Progenitor cell of endocrine pancreas (in vitro differentiated cells): ENCODE measurements at regions not wholly inside any gene's neighbourhood (a gene's known extent, or its start where the extent isn't known, plus 50 kb on each side); places are given as distances from the start of the nearest gene placed in this dataset.

Experiments used
- DNase-seq: peaks from one replicate; pipeline ENCODE4 v3.0.0; 2021; ENCODE audit warnings: low spot score; ENCODE audit not compliant: unreplicated experiment
- H3K27ac Mint-ChIP-seq: 2 replicates; pipeline ENCODE4 v1.8.0; 2021; ENCODE audit warnings: mild to moderate bottlenecking, moderate library complexity, mixed read lengths
- H3K27me3 Mint-ChIP-seq: 2 replicates; pipeline ENCODE4 v1.8.0; 2021; ENCODE audit warnings: mixed read lengths
- H3K36me3 Mint-ChIP-seq: 2 replicates; pipeline ENCODE4 v1.8.0; 2022; ENCODE audit warnings: mixed read lengths; ENCODE audit not compliant: insufficient read depth
- H3K4me1 Mint-ChIP-seq: 2 replicates; pipeline ENCODE4 v1.8.0; 2021; ENCODE audit warnings: low read depth, mixed read lengths
- H3K4me3 Mint-ChIP-seq: 2 replicates; pipeline ENCODE4 v1.8.0; 2021; ENCODE audit warnings: low read depth, mild to moderate bottlenecking, moderate library complexity, mixed read lengths
- H3K9me3 Mint-ChIP-seq: 2 replicates; pipeline ENCODE4 v1.8.0; 2021; ENCODE audit warnings: low read depth, mixed read lengths
- TF ChIP-seq, protein P1 (sequence below): fragments of 200-600 bp; sonication (generic); IDR thresholded peaks from one replicate; pipeline ENCODE4 v1.5.0; 2021; ENCODE audit warnings: antibody characterized with exemption, mild to moderate bottlenecking; ENCODE audit not compliant: unreplicated experiment

DNA sequence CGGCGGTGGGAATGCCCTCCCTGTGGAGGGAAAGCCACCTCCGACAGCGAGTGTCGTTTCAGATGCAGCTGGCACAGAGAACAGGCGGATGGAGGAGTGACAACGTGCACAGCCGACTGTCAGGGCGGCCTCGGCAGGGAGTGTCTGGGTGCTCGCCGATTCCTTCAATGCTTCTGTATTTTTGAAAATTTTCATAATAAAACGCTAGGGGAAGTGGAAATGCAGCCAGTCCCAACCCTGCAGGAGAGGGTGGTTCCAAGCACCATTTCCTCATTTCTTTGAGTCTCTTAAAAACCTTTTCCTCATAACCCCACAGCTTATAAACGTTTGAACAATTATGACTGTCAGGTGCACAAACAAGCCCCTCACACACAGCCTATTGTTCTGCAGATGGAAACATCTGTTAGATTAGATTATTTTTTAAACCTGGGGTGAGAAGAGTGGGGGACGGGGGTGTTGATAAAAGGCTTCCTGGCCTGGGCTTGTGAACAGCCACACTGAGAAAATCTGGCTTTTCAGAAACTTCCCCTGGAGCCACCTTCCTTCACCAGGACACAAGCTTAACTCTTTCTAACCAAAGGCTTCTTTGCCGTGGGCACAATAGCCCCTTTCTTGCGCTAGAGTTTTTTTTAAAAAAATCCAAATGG, 228.9 kb downstream of the ANKRD60 start:
- Mint-ChIP-seq H3K4me3 (no peak overlapping the region), H3K27me3 (peaks cover 3% of the 10 kb centered on the region), H3K4me1 (peaks cover 3% of the 10 kb centered on the region), H3K9me3 (no peaks in the 10 kb centered on the region), H3K36me3 (no peaks in the 10 kb centered on the region), H3K27ac (no peak overlapping the region)
- TF ChIP-seq, protein P1, sequence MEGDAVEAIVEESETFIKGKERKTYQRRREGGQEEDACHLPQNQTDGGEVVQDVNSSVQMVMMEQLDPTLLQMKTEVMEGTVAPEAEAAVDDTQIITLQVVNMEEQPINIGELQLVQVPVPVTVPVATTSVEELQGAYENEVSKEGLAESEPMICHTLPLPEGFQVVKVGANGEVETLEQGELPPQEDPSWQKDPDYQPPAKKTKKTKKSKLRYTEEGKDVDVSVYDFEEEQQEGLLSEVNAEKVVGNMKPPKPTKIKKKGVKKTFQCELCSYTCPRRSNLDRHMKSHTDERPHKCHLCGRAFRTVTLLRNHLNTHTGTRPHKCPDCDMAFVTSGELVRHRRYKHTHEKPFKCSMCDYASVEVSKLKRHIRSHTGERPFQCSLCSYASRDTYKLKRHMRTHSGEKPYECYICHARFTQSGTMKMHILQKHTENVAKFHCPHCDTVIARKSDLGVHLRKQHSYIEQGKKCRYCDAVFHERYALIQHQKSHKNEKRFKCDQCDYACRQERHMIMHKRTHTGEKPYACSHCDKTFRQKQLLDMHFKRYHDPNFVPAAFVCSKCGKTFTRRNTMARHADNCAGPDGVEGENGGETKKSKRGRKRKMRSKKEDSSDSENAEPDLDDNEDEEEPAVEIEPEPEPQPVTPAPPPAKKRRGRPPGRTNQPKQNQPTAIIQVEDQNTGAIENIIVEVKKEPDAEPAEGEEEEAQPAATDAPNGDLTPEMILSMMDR, result no peak
- DNase-seq, result no peak

DNA sequence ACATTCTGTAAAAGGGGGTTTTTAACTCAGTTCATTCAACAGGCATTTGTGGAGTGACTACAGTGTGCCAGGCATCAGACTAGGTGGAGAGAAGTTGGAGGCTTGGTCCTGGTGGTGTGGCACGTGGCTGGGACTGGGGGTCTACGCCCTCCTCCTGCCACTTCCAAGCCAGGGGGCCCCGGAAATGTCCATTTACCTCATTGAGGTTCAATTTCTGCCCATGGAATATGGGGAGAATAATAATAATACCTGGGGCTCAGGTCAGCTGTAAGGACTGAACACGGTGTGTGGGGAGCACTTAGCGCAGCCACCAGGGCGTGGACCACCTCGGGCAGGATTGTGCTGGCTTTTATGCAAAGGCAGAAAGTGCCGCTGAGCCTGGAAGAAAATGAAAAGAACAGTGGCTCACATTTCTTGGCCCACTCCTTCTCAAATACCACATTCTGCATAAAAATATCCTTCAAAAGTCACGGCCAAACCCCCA, 229.4 kb downstream of the ANKRD60 start:
- Mint-ChIP-seq H3K27ac (no peak overlapping the region), H3K4me1 (peaks cover 3% of the 10 kb centered on the region), H3K4me3 (no peak overlapping the region), H3K9me3 (no peaks in the 10 kb centered on the region), H3K36me3 (no peaks in the 10 kb centered on the region), H3K27me3 (peaks cover 3% of the 10 kb centered on the region)
- DNase-seq, result no peak
- TF ChIP-seq, protein P1, result no peak

DNA sequence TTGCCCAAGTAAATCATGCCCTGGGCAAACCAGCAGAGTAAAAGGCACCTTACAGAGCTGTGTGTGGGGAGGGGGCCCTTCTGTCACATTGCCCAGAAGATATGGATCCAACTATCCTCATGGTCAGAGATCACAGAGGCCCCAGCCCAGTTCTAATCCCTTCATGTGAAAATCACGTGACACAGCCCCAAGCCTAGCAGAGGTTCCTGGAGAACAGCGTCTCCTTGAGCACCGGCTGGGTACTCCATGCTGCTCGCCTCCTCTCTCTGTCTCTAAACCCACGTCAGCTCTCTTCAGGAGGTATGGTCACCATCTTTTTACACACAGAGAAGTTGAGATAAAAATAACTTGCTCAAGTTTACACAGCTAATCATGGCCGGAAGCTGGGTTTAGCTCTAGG, 230.2 kb downstream of the ANKRD60 start:
- no peak for DNase-seq
- TF ChIP-seq, protein P1, result no peak
- Mint-ChIP-seq H3K4me1 (peaks cover 3% of the 10 kb centered on the region), H3K27me3 (peaks cover 3% of the 10 kb centered on the region), H3K9me3 (no peaks in the 10 kb centered on the region), H3K36me3 (no peaks in the 10 kb centered on the region), H3K27ac (no peak overlapping the region), H3K4me3 (no peak overlapping the region)

DNA sequence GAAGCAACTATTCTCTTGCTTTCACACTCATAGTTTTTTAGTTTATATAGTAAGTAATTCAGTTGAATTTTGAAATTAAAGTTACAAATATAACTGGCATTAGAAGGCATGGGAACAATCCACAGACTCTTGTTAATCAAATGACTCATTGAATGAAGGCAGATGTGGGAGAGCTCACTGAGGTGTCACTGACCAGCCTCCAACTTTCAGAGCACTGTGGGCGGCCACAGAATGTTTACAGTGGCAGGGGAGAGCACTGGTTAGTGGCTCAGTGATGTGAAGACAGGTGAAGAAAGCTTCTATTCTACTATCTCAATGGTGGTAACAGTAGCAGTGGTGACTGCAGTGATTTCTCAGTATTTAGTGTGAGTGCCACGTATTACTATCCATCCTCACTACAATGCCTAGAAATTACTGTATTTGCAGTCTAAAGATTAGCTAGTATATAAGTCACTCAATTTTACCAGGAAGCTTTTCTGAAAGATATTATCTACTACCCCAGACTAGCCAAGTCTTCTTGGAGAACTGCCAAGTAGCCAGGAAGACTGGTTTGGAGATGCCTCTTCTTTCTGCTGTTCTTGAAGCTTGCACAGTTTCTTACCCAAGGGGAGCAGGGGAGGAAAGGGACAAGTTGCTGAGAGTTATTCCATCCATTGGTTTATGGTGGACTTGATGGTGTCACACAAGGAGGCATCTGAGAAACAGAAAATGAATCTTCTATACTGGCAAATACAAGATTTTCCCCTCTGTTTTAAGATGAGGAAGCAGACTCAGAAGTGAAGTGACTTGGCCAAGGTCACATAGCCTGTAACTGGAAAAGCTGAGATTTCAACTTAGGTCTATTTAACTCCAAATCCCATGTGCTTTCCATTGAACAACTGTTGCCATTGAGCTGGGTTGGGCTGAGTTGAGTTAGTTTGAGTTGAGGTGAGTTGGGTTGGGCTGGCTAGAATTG, 231.2 kb downstream of the ANKRD60 start:
- no peak for DNase-seq
- no peaks in the 10 kb centered on the region for H3K36me3 Mint-ChIP-seq
- H3K4me1 Mint-ChIP-seq, result peaks cover 3% of the 10 kb centered on the region
- TF ChIP-seq, protein P1, result no peak
- H3K27ac Mint-ChIP-seq, result no peak overlapping the region
- H3K4me3 Mint-ChIP-seq, result no peak overlapping the region
- H3K9me3 Mint-ChIP-seq, result no peaks in the 10 kb centered on the region
- H3K27me3 Mint-ChIP-seq, result peaks cover 3% of the 10 kb centered on the region

DNA sequence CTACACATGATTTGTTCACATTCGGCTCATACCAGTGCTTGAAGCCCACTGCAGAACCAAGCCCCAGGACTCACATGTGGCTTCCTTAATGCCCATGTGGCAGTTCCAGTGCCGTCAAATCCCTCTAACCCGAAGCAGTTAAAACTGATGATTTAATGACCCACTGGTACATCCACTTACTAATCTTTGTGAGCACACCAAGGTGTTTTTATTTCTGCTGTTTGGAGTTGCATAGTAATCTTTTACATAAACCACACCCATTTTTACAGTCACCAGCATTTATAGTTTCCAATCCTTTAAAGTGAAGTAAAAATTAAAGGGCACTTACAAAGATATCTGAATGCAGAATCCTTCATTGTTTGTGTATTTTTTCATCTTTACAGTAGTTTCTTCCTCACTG, 232.0 kb downstream of the ANKRD60 start:
- peaks cover 3% of the 10 kb centered on the region for H3K27me3 Mint-ChIP-seq
- H3K4me1 Mint-ChIP-seq, result peaks cover 3% of the 10 kb centered on the region
- no peaks in the 10 kb centered on the region for H3K36me3 Mint-ChIP-seq
- H3K9me3 Mint-ChIP-seq, result no peaks in the 10 kb centered on the region
- H3K4me3 Mint-ChIP-seq, result no peak overlapping the region
- no peak for DNase-seq
- TF ChIP-seq, protein P1, result no peak
- H3K27ac Mint-ChIP-seq, result no peak overlapping the region
